ENCODE measurements at regions not wholly inside any gene's neighbourhood (a gene's known extent, or its start where the extent isn't known, plus 50 kb on each side); places are given as distances from the start of the nearest gene placed in this dataset.

- Histone ChIP-seq H3K4me3 (ENCODE audit: low read depth in 2 of 2, low read length in 1 of 2) (no peak overlapping the region), H2AFZ (ENCODE audit: low read depth) (no peak overlapping the region)
These were observed 297.0 kb downstream of the FGF9 start for GRCh38 chr13:21967871-21968270.

GRCh38 chr13:21970172-21970571, 299.3 kb downstream of the FGF9 start:
- H3K4me2 ChIP-seq, result no peak overlapping the region
- TF ChIP-seq CTCF (IDR thresholded peaks at IDR 0.05) (no peak), TEAD4 (IDR thresholded peaks at IDR 0.05; ENCODE audit: borderline replicate concordance, insufficient read depth) (no peak)
- H3K27me3 ChIP-seq (ENCODE audit: insufficient read depth), result no peaks in the 10 kb centered on the region; the same call in 1 of the 2 replicates
- H3K9ac ChIP-seq, result no peak overlapping the region
- H3K36me3 ChIP-seq (replicated peaks in 1 of 2; ENCODE audit: control insufficient read depth in 1 of 2, insufficient read depth in 2 of 2, low read length in 1 of 2), result no peaks in the 10 kb centered on the region
- H3K27ac ChIP-seq (ENCODE audit: low read depth in 2 of 2, low read length in 1 of 2), result no peak overlapping the region
- H3K79me2 ChIP-seq (ENCODE audit: insufficient read depth), result no peaks in the 10 kb centered on the region
- DNase-seq, result no peak
- no peaks in the 10 kb centered on the region for H3K4me1 ChIP-seq (ENCODE audit: control insufficient read depth in 1 of 2, insufficient read depth in 2 of 2, low read depth in 1 of 2, low read length in 1 of 2)
- ChIA-PET CTCF (no interaction called here), POLR2A (no interaction called here)
- no peaks in the 10 kb centered on the region for H3K9me3 ChIP-seq
- no peak overlapping the region for H3K4me3 ChIP-seq (ENCODE audit: low read depth in 2 of 2, low read length in 1 of 2)
- 13% methylated on average over 5 of the region's 7 CpGs for WGBS (ENCODE audit: low lambda C conversion rate)
- no peaks in the 10 kb centered on the region for H3F3A ChIP-seq (replicated peaks; ENCODE audit: insufficient read depth)
- no peaks in the 10 kb centered on the region for H3K9me2 ChIP-seq
- no peaks in the 10 kb centered on the region for H4K20me1 ChIP-seq (ENCODE audit: insufficient read depth)
- no peak overlapping the region for H2AFZ ChIP-seq (ENCODE audit: low read depth)

More at GRCh38 chr13:21967871-21968270, 297.0 kb downstream of the FGF9 start:
- H3K4me2 ChIP-seq, result no peak overlapping the region
- H3K9me3 ChIP-seq, result no peaks in the 10 kb centered on the region
- no peaks in the 10 kb centered on the region for H3K79me2 ChIP-seq (ENCODE audit: insufficient read depth)
- no peak overlapping the region for H3K27ac ChIP-seq (ENCODE audit: low read depth in 2 of 2, low read length in 1 of 2)
- CTCF ChIA-PET, result no interaction called here
- no peak overlapping the region for H3K9ac ChIP-seq
- H3K36me3 ChIP-seq (replicated peaks in 1 of 2; ENCODE audit: control insufficient read depth in 1 of 2, insufficient read depth in 2 of 2, low read length in 1 of 2), result no peaks in the 10 kb centered on the region
- TF ChIP-seq EP300 (IDR thresholded peaks at IDR 0.05; ENCODE audit: borderline replicate concordance in 1 of 2, low read depth in 1 of 2, low read length in 1 of 2) (no peak), POLR2AphosphoS5 (IDR thresholded peaks at IDR 0.05; ENCODE audit: low read depth, low read length) (no peak), SIN3A (IDR thresholded peaks at IDR 0.05; ENCODE audit: borderline replicate concordance, low read depth, low read length) (no peak), FOXM1 (IDR thresholded peaks at IDR 0.05; ENCODE audit: low read depth) (no peak), TAF1 (IDR thresholded peaks at IDR 0.05; ENCODE audit: borderline replicate concordance, low read depth, low read length) (no peak), JUND (IDR thresholded peaks at IDR 0.05) (no peak), RAD21 (IDR thresholded peaks at IDR 0.05; ENCODE audit: low read length) (no peak), RXRA (IDR thresholded peaks at IDR 0.05; ENCODE audit: borderline replicate concordance, low read depth) (no peak), CTCF (IDR thresholded peaks at IDR 0.05) (no peak), FOXJ3 (CRISPR knock-in tag; IDR thresholded peaks at IDR 0.05) (no peak), RCOR1 (IDR thresholded peaks at IDR 0.05; ENCODE audit: low read length) (no peak), SMC3 (IDR thresholded peaks at IDR 0.05; ENCODE audit: low read depth, low read length) (no peak), NRF1 (IDR thresholded peaks at IDR 0.05; ENCODE audit: low read depth, low read length) (no peak), CHD2 (IDR thresholded peaks at IDR 0.05; ENCODE audit: low read length, partially characterized antibody) (no peak), TEAD4 (IDR thresholded peaks at IDR 0.05; ENCODE audit: borderline replicate concordance, insufficient read depth) (no peak), ELF1 (IDR thresholded peaks at IDR 0.05) (no peak), MAX (IDR thresholded peaks at IDR 0.05; ENCODE audit: low read depth) (no peak), FOSL2 (IDR thresholded peaks at IDR 0.05; ENCODE audit: borderline replicate concordance, low read depth) (no peak), NFIC (IDR thresholded peaks at IDR 0.05; ENCODE audit: borderline replicate concordance) (no peak)
- H3K27me3 ChIP-seq (ENCODE audit: insufficient read depth), result no peaks in the 10 kb centered on the region
- no peaks in the 10 kb centered on the region for H4K20me1 ChIP-seq (ENCODE audit: insufficient read depth)
- POLR2A ChIA-PET, result no interaction called here
- 0% methylated on average over 1 of the region's 1 CpG for WGBS (ENCODE audit: low lambda C conversion rate)
- DNase-seq, result no peak
- H3F3A ChIP-seq (replicated peaks; ENCODE audit: insufficient read depth), result no peaks in the 10 kb centered on the region
- H3K9me2 ChIP-seq, result no peaks in the 10 kb centered on the region
- H3K4me1 ChIP-seq (ENCODE audit: control insufficient read depth in 1 of 2, insufficient read depth in 2 of 2, low read depth in 1 of 2, low read length in 1 of 2), result no peaks in the 10 kb centered on the region

Measured in SK-N-SH (cell line).